ENCODE measurements at regions not wholly inside any gene's neighbourhood (a gene's known extent, or its start where the extent isn't known, plus 50 kb on each side); places are given as distances from the start of the nearest gene placed in this dataset.

DNA sequence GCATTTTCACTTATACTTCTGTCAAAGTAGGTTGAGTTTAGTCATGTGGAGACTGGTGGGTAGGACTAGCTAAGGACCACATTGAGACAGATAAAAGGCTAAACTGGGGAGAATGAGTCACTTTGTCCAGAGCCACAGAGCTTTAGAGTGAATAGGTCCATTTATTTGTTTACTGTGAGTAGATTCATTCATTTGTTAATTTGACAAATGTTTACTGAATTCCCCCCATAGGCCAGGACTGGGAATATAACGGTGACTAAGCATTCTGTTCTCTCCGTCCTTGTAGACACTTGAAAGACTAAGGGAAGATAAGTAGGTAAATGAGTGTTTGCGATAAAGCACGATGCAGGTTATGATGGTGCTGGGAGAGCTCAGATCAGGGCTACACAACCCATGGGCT lies 699.7 kb upstream of the ID4 start:
- Histone ChIP-seq H3K27ac (ENCODE audit: low read depth, low read length, poor library complexity, severe bottlenecking) (no peak overlapping the region), H3K9me3 (ENCODE audit: low read length) (no peaks in the 10 kb centered on the region)

DNA sequence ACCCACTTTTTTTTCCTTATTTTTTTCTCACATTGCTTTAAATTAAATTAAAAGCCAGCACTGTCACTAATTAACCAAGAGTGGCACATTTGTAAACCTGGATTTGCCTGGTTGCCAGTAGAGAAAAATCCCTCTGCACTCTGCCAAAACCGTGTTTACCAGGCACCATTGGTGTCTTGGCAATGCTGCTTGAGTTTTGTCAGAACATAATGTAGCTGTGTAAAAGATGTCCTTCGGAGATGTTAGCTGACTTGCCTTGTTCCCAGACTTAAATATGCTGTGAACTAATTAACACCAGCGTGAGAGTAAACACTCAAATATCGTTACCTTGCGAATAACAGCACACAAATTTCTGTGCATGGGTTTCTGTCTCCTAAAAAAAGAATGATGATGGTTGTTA lies 694.9 kb upstream of the ID4 start:
- no peaks in the 10 kb centered on the region for H3K36me3 ChIP-seq (ENCODE audit: insufficient read depth, low read length)
- H3K79me2 ChIP-seq (ENCODE audit: insufficient read depth, low read length): no peaks in the 10 kb centered on the region
- no peaks in the 10 kb centered on the region for H3K9me3 ChIP-seq (ENCODE audit: low read length)
- TF ChIP-seq, protein P1, sequence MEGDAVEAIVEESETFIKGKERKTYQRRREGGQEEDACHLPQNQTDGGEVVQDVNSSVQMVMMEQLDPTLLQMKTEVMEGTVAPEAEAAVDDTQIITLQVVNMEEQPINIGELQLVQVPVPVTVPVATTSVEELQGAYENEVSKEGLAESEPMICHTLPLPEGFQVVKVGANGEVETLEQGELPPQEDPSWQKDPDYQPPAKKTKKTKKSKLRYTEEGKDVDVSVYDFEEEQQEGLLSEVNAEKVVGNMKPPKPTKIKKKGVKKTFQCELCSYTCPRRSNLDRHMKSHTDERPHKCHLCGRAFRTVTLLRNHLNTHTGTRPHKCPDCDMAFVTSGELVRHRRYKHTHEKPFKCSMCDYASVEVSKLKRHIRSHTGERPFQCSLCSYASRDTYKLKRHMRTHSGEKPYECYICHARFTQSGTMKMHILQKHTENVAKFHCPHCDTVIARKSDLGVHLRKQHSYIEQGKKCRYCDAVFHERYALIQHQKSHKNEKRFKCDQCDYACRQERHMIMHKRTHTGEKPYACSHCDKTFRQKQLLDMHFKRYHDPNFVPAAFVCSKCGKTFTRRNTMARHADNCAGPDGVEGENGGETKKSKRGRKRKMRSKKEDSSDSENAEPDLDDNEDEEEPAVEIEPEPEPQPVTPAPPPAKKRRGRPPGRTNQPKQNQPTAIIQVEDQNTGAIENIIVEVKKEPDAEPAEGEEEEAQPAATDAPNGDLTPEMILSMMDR (IDR thresholded peaks at IDR 0.05; ENCODE audit: low read length): no peak
- no peak for TF ChIP-seq EZH2 (IDR thresholded peaks at IDR 0.05; ENCODE audit: borderline replicate concordance, low read length)
- H3K27ac ChIP-seq (ENCODE audit: low read depth, low read length, poor library complexity, severe bottlenecking): no peak overlapping the region
- no peaks in the 10 kb centered on the region for H3K9me2 ChIP-seq (ENCODE audit: low read depth, low read length)
- H2AFZ ChIP-seq (ENCODE audit: low read length): no peak overlapping the region
- H4K20me1 ChIP-seq (ENCODE audit: insufficient read depth, low read length): no peaks in the 10 kb centered on the region
- no peaks in the 10 kb centered on the region for H3K4me1 ChIP-seq (ENCODE audit: insufficient read depth, low read length, severe bottlenecking)
- H3K9ac ChIP-seq (ENCODE audit: low read length): no peak overlapping the region
- H3K4me2 ChIP-seq (ENCODE audit: low read length): no peak overlapping the region
- no peak overlapping the region for H3K4me3 ChIP-seq (ENCODE audit: low read depth, low read length, poor library complexity, severe bottlenecking)
- no peaks in the 10 kb centered on the region for H3F3A ChIP-seq (ENCODE audit: insufficient read depth, low read length)
- no peaks in the 10 kb centered on the region for H3K27me3 ChIP-seq (ENCODE audit: insufficient read depth, low read length)

More for the DNA sequence above, 699.7 kb upstream of the ID4 start:
- Histone ChIP-seq H3K4me2 (ENCODE audit: low read length) (no peak overlapping the region), H3K27me3 (ENCODE audit: insufficient read depth, low read length) (no peaks in the 10 kb centered on the region), H4K20me1 (ENCODE audit: insufficient read depth, low read length) (no peaks in the 10 kb centered on the region), H3K9ac (ENCODE audit: low read length) (no peak overlapping the region), H3K79me2 (ENCODE audit: insufficient read depth, low read length) (no peaks in the 10 kb centered on the region), H3F3A (ENCODE audit: insufficient read depth, low read length) (no peaks in the 10 kb centered on the region), H3K4me3 (ENCODE audit: low read depth, low read length, poor library complexity, severe bottlenecking) (no peak overlapping the region), H3K9me2 (ENCODE audit: low read depth, low read length) (no peaks in the 10 kb centered on the region), H3K4me1 (ENCODE audit: insufficient read depth, low read length, severe bottlenecking) (no peaks in the 10 kb centered on the region), H2AFZ (ENCODE audit: low read length) (no peak overlapping the region), H3K36me3 (ENCODE audit: insufficient read depth, low read length) (no peaks in the 10 kb centered on the region)
- TF ChIP-seq, protein P1 (IDR thresholded peaks at IDR 0.05; ENCODE audit: low read length): no peak
- no peak for TF ChIP-seq EZH2 (IDR thresholded peaks at IDR 0.05; ENCODE audit: borderline replicate concordance, low read length)

DNA sequence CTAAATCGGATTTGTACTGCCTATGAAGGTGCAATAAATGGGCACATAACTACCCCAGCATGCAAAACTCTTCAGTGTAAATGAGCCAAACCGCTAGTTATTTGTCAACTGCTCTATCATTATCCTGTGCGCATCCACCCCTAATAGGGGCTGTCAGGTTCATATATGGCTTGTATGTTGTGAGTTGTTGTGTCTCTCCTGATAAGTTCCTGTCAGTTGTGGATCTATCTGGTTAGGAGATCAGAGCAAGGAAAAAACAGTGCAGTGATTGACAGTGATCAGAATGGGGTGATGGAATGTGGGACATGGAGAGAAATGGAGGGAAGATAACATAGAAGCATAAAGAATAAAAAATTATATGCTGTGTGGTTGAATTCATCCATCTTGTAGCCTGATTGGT lies 686.9 kb upstream of the ID4 start:
- Histone ChIP-seq H3K9me3 (ENCODE audit: low read length) (no peaks in the 10 kb centered on the region), H2AFZ (ENCODE audit: low read length) (no peak overlapping the region), H3K4me2 (ENCODE audit: low read length) (no peak overlapping the region), H3K79me2 (ENCODE audit: insufficient read depth, low read length) (no peaks in the 10 kb centered on the region), H4K20me1 (ENCODE audit: insufficient read depth, low read length) (no peaks in the 10 kb centered on the region), H3K4me1 (ENCODE audit: insufficient read depth, low read length, severe bottlenecking) (no peaks in the 10 kb centered on the region), H3F3A (ENCODE audit: insufficient read depth, low read length) (no peaks in the 10 kb centered on the region), H3K9ac (ENCODE audit: low read length) (no peak overlapping the region), H3K27ac (ENCODE audit: low read depth, low read length, poor library complexity, severe bottlenecking) (no peak overlapping the region), H3K36me3 (ENCODE audit: insufficient read depth, low read length) (no peaks in the 10 kb centered on the region), H3K27me3 (ENCODE audit: insufficient read depth, low read length) (no peaks in the 10 kb centered on the region), H3K4me3 (ENCODE audit: low read depth, low read length, poor library complexity, severe bottlenecking) (no peak overlapping the region), H3K9me2 (ENCODE audit: low read depth, low read length) (no peaks in the 10 kb centered on the region)
- no peak for TF ChIP-seq EZH2 (IDR thresholded peaks at IDR 0.05; ENCODE audit: borderline replicate concordance, low read length)
- TF ChIP-seq, protein P1 (IDR thresholded peaks at IDR 0.05; ENCODE audit: low read length): no peak

Data from OCI-LY1 (cell line).